ENCODE measurements at regions not wholly inside any gene's neighbourhood (a gene's known extent, or its start where the extent isn't known, plus 50 kb on each side); places are given as distances from the start of the nearest gene placed in this dataset.

- ChIA-PET POLR2A (no interaction called here), CTCF (no interaction called here)
These were observed 191.7 kb downstream of the ACKR3 start for GRCh38 chr2:236761358-236761757.

GRCh38 chr2:236762628-236763027 lies 193.0 kb downstream of the ACKR3 start:
- CTCF ChIA-PET = no interaction called here
- POLR2A ChIA-PET = no interaction called here

- ChIA-PET POLR2A (no interaction called here), CTCF (no interaction called here)
These were observed 194.2 kb downstream of the ACKR3 start for GRCh38 chr2:236763857-236764256.

GRCh38 chr2:236764716-236765115 lies 195.1 kb downstream of the ACKR3 start:
- POLR2A ChIA-PET = no interaction called here
- CTCF ChIA-PET = no interaction called here

- CTCF ChIA-PET = no interaction called here
- POLR2A ChIA-PET = no interaction called here
These were observed 195.9 kb downstream of the ACKR3 start for GRCh38 chr2:236765478-236765877.

GRCh38 chr2:236766850-236767249 lies 197.2 kb downstream of the ACKR3 start:
- CTCF ChIA-PET = no interaction called here

GRCh38 chr2:236767941-236768340 lies 198.3 kb downstream of the ACKR3 start:
- POLR2A ChIA-PET = no interaction called here
- CTCF ChIA-PET = no interaction called here

More at GRCh38 chr2:236766850-236767249, 197.2 kb downstream of the ACKR3 start:
- POLR2A ChIA-PET = no interaction called here

GRCh38 chr2:236768393-236769140 lies 198.9 kb downstream of the ACKR3 start:
- CTCF ChIA-PET = no interaction called here
- POLR2A ChIA-PET = no interaction called here

- CTCF ChIA-PET = no interaction called here
These were observed 200.5 kb downstream of the ACKR3 start for GRCh38 chr2:236769981-236770671.

GRCh38 chr2:236772220-236772837 lies 202.7 kb downstream of the ACKR3 start:
- POLR2A ChIA-PET = no interaction called here
- CTCF ChIA-PET = no interaction called here

More at GRCh38 chr2:236769981-236770671, 200.5 kb downstream of the ACKR3 start:
- POLR2A ChIA-PET = no interaction called here

- ChIA-PET POLR2A (no interaction called here), CTCF (no interaction called here)
These were observed 203.6 kb downstream of the ACKR3 start for GRCh38 chr2:236773206-236773605.

GRCh38 chr2:236774171-236774570 lies 204.5 kb downstream of the ACKR3 start:
- POLR2A ChIA-PET = no interaction called here
- CTCF ChIA-PET = interaction anchor here (0.8 kb wide), 1 partner anchor 8 kb away, joined by 3 read pairs; no protein-coding TSS in a partner anchor

GRCh38 chr2:236775511-236775910 lies 205.9 kb downstream of the ACKR3 start:
- CTCF ChIA-PET = no interaction called here
- POLR2A ChIA-PET = no interaction called here

- ChIA-PET CTCF (no interaction called here), POLR2A (no interaction called here)
These were observed 206.6 kb downstream of the ACKR3 start for GRCh38 chr2:236776206-236776605.

GRCh38 chr2:236776695-236777251 lies 207.1 kb downstream of the ACKR3 start:
- ChIA-PET CTCF (no interaction called here), POLR2A (no interaction called here)

GRCh38 chr2:236777408-236777807 lies 207.8 kb downstream of the ACKR3 start:
- POLR2A ChIA-PET = no interaction called here
- CTCF ChIA-PET = no interaction called here

GRCh38 chr2:236781933-236782816 lies 212.6 kb downstream of the ACKR3 start:
- ChIA-PET CTCF (interaction anchor here (0.9 kb wide), 1 partner anchor 8 kb away, joined by 3 read pairs; no protein-coding TSS in a partner anchor), POLR2A (no interaction called here)

- CTCF ChIA-PET = interaction anchor here (0.9 kb wide), 1 partner anchor 9 kb away, joined by 3 read pairs; no protein-coding TSS in a partner anchor
- POLR2A ChIA-PET = no interaction called here
These were observed 213.3 kb downstream of the ACKR3 start for GRCh38 chr2:236782938-236783337.

GRCh38 chr2:236783417-236784020 lies 213.9 kb downstream of the ACKR3 start:
- ChIA-PET POLR2A (no interaction called here), CTCF (no interaction called here)
